ENCODE measurements at regions not wholly inside any gene's neighbourhood (a gene's known extent, or its start where the extent isn't known, plus 50 kb on each side); places are given as distances from the start of the nearest gene placed in this dataset.
"Not testable (repeated sequence)": the region's sequence is repeated elsewhere in the genome, so short reads cannot be mapped to it uniquely, and the experiment has no call there.

GRCh38 chr5:75823811-75824210 is 106.6 kb upstream of the POC5 start:
- no peak overlapping the region for H3K27ac ChIP-seq (ENCODE audit: extremely low read depth, low read depth, low read length)
- TF ChIP-seq ZNF132 (tag by site-specific recombination; IDR thresholded peaks at IDR 0.05; ENCODE audit: borderline replicate concordance), result no peak
- no peaks in the 10 kb centered on the region for H3K9me3 ChIP-seq (ENCODE audit: control insufficient read depth, insufficient read depth, low read depth, low read length)
- CTCF ChIA-PET, result no interaction called here
- POLR2A ChIA-PET, result no interaction called here
- H3K36me3 ChIP-seq (ENCODE audit: control insufficient read depth in 2 of 2, insufficient read depth in 1 of 2, low read length in 2 of 2), result no peaks in the 10 kb centered on the region
- H3K4me1 ChIP-seq (ENCODE audit: control insufficient read depth, insufficient read depth, low read length), result no peaks in the 10 kb centered on the region
- H3K4me3 ChIP-seq (ENCODE audit: low read depth, low read length), result no peak overlapping the region

- CTCF ChIA-PET, result no interaction called here
Measured at GRCh38 chr5:75818661-75819060, 101.4 kb upstream of the POC5 start.

GRCh38 chr5:75799695-75800094 is 82.5 kb upstream of the POC5 start:
- H3K36me3 ChIP-seq (ENCODE audit: control insufficient read depth in 2 of 2, insufficient read depth in 1 of 2, low read length in 2 of 2); H3K4me1 ChIP-seq (ENCODE audit: control insufficient read depth, insufficient read depth, low read length); CTCF ChIA-PET; H3K27ac ChIP-seq (ENCODE audit: extremely low read depth, low read depth, low read length); H3K4me3 ChIP-seq (ENCODE audit: low read depth, low read length); H3K9me3 ChIP-seq (ENCODE audit: control insufficient read depth, insufficient read depth, low read depth, low read length); POLR2A ChIA-PET: not testable (repeated sequence)

More at GRCh38 chr5:75818661-75819060, 101.4 kb upstream of the POC5 start:
- Histone ChIP-seq H3K4me3 (ENCODE audit: low read depth, low read length) (no peak overlapping the region), H3K4me1 (ENCODE audit: control insufficient read depth, insufficient read depth, low read length) (no peaks in the 10 kb centered on the region), H3K9me3 (ENCODE audit: control insufficient read depth, insufficient read depth, low read depth, low read length) (no peaks in the 10 kb centered on the region), H3K36me3 (ENCODE audit: control insufficient read depth in 2 of 2, insufficient read depth in 1 of 2, low read length in 2 of 2) (no peaks in the 10 kb centered on the region), H3K27ac (ENCODE audit: extremely low read depth, low read depth, low read length) (no peak overlapping the region)
- TF ChIP-seq ATF2 (tag by site-specific recombination; IDR thresholded peaks at IDR 0.05; ENCODE audit: low read depth), result no peak
- no peak for TF ChIP-seq ZNF692 (tag by site-specific recombination; IDR thresholded peaks at IDR 0.05)
- no peak for TF ChIP-seq ZNF24 (tag by site-specific recombination; IDR thresholded peaks at IDR 0.05)
- POLR2A ChIA-PET, result no interaction called here

GRCh38 chr5:75769338-75769737 is 52.1 kb upstream of the POC5 start:
- H3K4me1 ChIP-seq (ENCODE audit: control insufficient read depth, insufficient read depth, low read length); CTCF ChIA-PET; H3K27ac ChIP-seq (ENCODE audit: extremely low read depth, low read depth, low read length); H3K9me3 ChIP-seq (ENCODE audit: control insufficient read depth, insufficient read depth, low read depth, low read length); H3K4me3 ChIP-seq (ENCODE audit: low read depth, low read length); H3K36me3 ChIP-seq (ENCODE audit: control insufficient read depth in 2 of 2, insufficient read depth in 1 of 2, low read length in 2 of 2): not testable (repeated sequence)
- POLR2A ChIA-PET, result interaction anchor here (0.7 kb wide), 1 partner anchor 113 kb away, joined by 3 read pairs; no protein-coding TSS in a partner anchor
- 0 out of 2 replicates have a peak, but pooled peaks have one; percentile 44 for TF ChIP-seq ZNF433 (tag by site-specific recombination; IDR thresholded peaks at IDR 0.05; ENCODE audit: low read depth)
- peak; percentile 16 for TF ChIP-seq ZNF510 (tag by site-specific recombination; IDR thresholded peaks at IDR 0.05; ENCODE audit: insufficient replicate concordance)
- peak; percentile 68 for TF ChIP-seq ZNF426 (tag by site-specific recombination; IDR thresholded peaks at IDR 0.05)
- TF ChIP-seq ZNF623 (tag by site-specific recombination; IDR thresholded peaks at IDR 0.05), result peak; percentile 52
- TF ChIP-seq ZNF555 (tag by site-specific recombination; conservative IDR thresholded peaks at IDR 0.05), result peak; percentile 57
- TF ChIP-seq ZXDB (tag by site-specific recombination; IDR thresholded peaks at IDR 0.05), result 0 out of 2 replicates have a peak, but pooled peaks have one; percentile 20
- TF ChIP-seq ZNF140 (tag by site-specific recombination; IDR thresholded peaks at IDR 0.05), result peak; percentile 55; the same call in 1 of the 2 replicates
- peak; percentile 70 for TF ChIP-seq ZBTB11 (tag by site-specific recombination; conservative IDR thresholded peaks at IDR 0.05; ENCODE audit: low read depth)
- 0 out of 2 replicates have a peak, but pooled peaks have one; percentile 19 for TF ChIP-seq ZBTB21 (tag by site-specific recombination; IDR thresholded peaks at IDR 0.05)
- peak; percentile 62; the same call in 1 of the 2 replicates for TF ChIP-seq ZBTB8A (tag by site-specific recombination; IDR thresholded peaks at IDR 0.05)
- TF ChIP-seq REST (tag by site-specific recombination; IDR thresholded peaks at IDR 0.05), result peak; percentile 59; the same call in 1 of the 2 replicates
